ENCODE measurements at regions not wholly inside any gene's neighbourhood (a gene's known extent, or its start where the extent isn't known, plus 50 kb on each side); places are given as distances from the start of the nearest gene placed in this dataset.

DNA sequence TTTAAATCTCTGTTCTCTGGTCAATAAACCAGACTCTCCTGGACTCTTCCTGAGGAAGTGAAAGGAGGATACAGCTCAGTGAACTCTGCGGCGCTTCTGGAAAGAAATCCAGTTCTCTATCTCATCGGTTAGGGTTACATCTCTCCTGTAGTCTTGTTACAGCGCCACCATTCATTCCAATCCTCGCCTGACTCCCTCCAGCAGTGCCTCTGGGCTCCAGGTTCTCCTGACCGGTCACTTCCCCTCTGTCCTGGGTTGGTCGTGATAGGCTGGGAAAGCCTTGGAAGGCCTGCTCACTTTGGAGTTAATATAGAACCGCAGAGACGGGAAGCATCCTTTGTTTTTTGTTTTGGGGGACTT lies 97.0 kb upstream of the STOX2 start:
- no peak for TF ChIP-seq POLR2A (IDR thresholded peaks at IDR 0.05)
- TF ChIP-seq, protein P1, sequence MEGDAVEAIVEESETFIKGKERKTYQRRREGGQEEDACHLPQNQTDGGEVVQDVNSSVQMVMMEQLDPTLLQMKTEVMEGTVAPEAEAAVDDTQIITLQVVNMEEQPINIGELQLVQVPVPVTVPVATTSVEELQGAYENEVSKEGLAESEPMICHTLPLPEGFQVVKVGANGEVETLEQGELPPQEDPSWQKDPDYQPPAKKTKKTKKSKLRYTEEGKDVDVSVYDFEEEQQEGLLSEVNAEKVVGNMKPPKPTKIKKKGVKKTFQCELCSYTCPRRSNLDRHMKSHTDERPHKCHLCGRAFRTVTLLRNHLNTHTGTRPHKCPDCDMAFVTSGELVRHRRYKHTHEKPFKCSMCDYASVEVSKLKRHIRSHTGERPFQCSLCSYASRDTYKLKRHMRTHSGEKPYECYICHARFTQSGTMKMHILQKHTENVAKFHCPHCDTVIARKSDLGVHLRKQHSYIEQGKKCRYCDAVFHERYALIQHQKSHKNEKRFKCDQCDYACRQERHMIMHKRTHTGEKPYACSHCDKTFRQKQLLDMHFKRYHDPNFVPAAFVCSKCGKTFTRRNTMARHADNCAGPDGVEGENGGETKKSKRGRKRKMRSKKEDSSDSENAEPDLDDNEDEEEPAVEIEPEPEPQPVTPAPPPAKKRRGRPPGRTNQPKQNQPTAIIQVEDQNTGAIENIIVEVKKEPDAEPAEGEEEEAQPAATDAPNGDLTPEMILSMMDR (IDR thresholded peaks at IDR 0.05 in 4 of 5, conservative IDR thresholded peaks at IDR 0.05 in 1 of 5), result no peak
